Activated CD8-positive, alpha-beta memory T cell treated with anti-CD3 and anti-CD28 coated beads, Interleukin-2, amount 50 U/mL, for 24 hours (primary cell): ENCODE measurements at regions not wholly inside any gene's neighbourhood (a gene's known extent, or its start where the extent isn't known, plus 50 kb on each side); places are given as distances from the start of the nearest gene placed in this dataset.
"Not testable (repeated sequence)": the region's sequence is repeated elsewhere in the genome, so short reads cannot be mapped to it uniquely, and the experiment has no call there.

Source experiments
- DNase-seq: peaks from one replicate; pipeline ENCODE4 v3.0.0-alpha.2; 2020; ENCODE audit errors: extremely low read depth

- no peak for DNase-seq
Measured at GRCh38 chr10:43931308-43931930, 282.7 kb upstream of the ZNF32 start.

DNA sequence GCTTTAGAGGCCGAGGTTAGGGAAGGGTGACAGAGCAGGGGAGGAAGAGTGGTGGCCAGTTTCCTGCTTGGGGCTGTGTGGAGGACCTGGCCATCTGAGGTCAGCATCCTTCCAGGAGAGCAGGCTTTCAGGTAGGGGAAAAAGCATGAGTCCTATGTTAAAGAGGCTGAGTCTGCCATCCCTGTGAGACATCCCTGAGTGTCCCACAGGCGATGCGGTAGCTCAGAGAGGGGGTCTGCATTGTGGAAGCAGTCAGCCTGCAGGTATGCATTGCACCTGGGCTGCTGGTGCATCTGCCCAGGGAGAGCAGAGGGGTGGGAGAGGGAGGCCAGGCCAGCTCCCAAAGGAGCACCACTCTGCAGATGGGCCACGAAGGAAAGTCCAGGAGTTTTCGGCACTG lies 282.1 kb upstream of the ZNF32 start:
- no peak for DNase-seq

- no peak for DNase-seq
Measured at GRCh38 chr10:43930243-43930642, 281.6 kb upstream of the ZNF32 start.

- DNase-seq = no peak
Measured at GRCh38 chr10:43929122-43929521, 280.4 kb upstream of the ZNF32 start.

DNA sequence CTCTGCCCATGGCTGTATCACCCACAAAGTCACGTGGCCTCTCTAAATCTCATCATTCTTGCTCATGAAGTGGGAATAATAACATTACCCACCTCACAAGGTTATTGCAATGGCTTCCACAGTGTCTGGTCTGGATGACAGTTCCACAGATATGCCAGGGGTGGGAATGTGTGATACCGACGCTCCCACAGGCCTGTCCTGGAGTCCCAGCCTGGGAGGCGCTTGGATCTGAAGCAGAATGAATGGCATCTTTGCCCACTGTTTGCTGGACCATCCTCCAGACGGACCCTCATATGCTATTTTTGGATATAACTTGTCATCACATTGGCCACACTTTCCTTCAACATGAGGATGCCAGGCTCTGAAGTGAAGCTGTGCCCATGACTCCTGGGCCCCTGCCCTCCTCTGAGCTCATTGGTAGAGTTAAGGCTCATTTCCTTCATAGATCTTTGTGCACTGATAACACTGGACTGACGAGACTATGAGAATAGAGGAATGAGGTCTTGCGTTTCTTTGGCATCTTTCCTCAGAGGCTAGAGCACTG lies 279.8 kb upstream of the ZNF32 start:
- no peak for DNase-seq

- no peak for DNase-seq
Measured at GRCh38 chr10:43926875-43927406, 278.3 kb upstream of the ZNF32 start.

GRCh38 chr10:43926371-43926770 lies 277.7 kb upstream of the ZNF32 start:
- DNase-seq = no peak

DNA sequence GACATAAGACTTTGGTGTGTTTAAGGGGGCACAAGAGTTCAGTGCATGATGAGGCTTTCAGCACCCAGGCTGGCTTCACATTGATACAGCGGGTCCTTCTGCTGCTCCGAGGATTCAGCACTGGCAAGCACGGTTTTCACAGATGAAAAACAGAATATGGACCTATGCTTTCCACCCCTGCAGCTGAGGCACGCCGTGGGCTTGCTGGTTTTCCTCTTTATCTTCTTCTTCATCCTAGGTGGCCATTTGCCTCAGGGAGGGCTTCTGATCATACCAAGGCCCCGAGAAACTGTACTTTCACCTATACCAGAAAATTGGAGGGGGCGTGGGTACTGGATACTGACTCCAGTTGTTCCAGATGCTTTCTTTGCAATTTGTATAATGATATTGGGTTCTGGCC lies 277.1 kb upstream of the ZNF32 start:
- no peak for DNase-seq

- DNase-seq = no peak
Measured at GRCh38 chr10:43923328-43923727, 274.6 kb upstream of the ZNF32 start.

DNA sequence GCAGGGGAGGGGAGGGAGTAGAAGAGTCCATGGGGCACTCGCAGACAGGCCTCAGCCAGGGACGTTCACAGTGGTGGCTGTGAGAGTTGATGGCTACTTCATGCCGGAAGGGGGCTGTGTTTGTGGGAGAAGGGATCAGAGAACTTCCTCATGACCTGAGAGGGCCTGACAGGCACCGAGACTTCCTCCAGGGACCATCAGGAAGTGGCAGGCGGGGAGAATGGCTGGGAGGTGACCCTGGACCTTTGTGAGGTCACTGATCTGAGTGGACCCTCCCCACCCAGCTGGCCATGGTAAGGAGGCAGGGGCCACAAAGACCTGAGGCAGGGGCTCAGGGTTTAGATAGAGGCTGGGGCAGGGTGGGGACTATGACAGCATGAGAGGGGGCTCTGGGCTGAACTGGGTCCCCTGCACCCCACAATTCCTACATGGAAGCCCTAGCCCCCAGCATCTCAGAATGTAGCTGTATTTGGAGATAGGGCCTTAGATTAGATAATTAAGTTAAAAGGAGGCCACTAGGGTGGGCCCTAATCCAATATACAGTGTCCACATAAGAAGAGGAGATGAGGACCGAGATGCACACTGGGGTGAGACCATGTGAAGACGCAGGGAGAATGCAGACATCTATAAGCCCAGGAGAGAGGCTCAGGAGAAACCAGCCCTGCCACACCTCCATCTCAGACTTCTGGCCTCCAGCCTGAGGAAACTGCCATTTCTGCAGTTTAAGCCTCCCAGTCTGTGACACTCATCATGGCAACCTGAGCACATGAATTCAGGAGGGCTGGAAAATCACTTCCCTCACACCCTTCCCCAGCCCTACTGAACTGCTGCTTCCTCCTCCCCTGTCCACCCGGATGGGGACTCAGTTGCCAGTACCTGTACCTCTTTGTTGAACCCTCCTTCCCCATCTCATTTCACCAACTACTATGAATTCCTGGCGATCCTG lies 273.9 kb upstream of the ZNF32 start:
- DNase-seq = no peak

DNA sequence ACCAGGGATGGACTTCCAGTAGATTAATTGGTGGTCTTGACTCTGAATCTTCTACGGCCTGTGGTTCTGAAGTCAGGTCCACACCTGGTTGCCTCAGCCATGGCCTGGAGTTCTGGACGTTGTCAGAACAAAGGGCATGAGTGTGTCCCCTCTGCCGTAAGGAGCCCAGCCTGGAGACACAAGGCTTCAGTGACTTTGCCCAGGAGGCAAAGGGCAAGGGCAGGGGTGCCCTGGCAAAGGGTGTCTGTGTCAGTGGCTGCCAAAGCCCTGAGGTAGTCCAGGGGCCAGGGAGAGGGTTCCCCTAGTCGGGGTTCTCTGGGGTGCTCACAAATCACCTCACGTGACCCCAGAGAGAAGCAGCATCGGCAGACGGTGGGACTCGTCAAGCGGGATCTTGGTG lies 273.2 kb upstream of the ZNF32 start:
- no peak for DNase-seq

DNA sequence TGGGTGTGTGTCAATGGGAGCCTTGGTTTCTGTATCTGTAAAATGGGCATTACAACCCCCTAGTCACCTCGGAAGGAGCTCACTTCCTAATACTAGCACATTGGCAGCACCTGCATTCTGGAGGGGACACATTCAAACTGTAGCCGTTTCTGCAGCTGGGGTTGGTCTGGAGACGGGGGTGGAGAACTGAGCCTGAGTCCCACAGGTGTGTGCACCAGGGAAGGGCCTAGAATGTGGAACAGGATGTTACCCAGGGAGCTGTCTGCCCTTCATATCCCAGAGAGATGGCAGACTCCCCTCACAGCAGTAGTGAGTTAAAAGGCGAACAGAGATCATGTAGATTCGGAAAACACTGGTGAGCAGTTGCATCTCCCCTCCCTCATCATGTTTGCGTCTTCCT lies 272.8 kb upstream of the ZNF32 start:
- DNase-seq = no peak

- DNase-seq = not testable (repeated sequence)
Measured at GRCh38 chr10:43920236-43920758, 271.6 kb upstream of the ZNF32 start.

DNA sequence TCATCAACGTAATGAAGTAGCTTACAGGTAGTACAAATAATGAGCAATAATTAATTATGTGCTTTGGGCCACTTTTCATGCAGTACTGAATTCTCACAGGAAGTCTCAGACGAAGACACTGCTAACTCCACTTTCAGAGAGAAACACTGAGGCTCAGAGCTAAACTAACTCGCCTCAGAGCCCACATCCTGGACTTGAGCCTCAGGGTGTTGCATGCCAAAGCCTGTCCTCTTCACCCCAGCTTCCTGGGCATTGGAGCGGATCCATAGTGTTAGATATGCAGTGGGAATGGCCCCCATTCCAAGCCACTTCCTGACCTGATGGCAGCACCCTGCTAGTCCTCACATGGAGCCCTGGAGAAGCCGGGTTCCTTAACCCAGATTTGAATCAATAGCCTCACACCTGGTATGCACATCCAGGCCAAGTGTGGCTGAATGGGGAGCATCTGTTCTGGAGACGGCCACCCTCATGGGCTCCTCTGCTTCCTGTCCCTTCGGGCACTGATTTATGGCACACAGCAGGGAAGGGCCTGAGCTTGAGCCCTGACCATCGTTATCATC lies 265.1 kb upstream of the ZNF32 start:
- DNase-seq = no peak

GRCh38 chr10:43912469-43912868 lies 263.8 kb upstream of the ZNF32 start:
- DNase-seq = no peak

DNA sequence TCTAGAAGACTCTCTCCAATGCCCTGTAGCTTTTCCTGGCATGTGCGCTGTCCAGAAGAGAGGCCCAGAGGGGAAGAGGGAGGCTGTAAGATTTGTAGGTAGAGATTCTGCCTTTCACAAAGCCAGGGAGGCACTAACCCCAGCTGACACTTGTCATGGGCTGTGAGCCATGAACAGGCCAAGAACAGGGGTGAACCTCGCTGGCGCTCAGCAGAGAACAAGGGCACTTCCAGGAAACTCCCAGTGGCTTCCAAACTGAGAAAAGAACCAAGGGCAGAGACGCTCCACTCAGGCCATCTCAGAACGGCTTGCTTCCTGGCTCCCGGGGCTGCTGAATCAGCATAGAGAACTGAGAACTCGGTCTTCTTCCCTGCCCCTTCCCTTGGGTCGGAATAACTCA lies 257.8 kb upstream of the ZNF32 start:
- no peak for DNase-seq

DNA sequence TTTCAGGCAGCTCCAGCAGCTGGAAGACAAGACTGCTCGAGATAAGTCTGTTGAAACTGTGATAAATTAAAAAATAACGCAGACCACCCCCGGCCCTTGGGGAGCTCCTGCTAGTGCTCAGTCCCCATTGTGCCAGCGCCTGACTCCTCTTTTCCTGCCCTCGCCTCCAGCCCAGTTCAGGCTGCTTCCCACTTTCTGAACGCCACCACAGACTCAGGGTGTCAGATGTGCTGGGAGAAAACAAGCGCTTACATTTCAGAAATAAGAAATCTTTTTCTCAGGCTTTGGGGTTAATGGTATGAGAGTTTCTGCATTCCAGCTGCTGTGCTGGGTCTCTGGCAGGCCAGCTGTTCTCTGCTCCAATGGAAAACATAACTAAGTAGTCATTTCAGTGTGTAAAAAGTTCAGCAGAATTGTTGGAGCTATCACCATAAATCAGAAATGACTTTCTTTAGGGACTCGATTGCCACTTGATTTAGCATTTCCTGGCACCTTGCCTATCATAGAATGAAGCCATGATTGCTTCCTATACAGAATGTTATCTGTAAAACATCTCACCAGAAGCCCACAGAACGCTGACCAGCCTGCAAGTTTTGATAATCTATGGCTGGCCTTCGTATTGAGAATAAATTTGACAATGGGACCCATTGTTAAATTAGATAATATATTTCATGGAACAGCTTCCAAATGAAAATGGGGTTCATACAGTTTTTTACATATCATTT lies 257.0 kb upstream of the ZNF32 start:
- DNase-seq = no peak

DNA sequence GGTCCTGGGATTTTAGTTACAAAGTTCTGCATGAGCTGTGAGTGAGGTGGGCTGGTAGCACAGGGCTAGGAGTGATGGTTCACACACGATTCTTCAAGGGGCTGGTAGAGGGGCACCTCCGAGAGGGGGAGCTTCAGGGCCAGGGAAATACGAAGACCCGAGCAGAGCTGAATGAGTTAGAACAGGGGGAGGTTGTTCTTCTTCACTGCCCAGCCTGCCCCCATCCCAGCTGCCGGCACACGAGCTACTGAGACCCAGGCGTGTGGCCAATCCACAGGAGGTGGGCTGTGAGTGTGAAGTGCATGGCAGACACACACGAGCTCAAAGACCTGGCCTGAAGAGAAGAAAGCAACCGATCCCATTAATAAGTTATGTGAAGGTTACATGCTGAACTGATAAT lies 256.2 kb upstream of the ZNF32 start:
- DNase-seq = no peak

DNA sequence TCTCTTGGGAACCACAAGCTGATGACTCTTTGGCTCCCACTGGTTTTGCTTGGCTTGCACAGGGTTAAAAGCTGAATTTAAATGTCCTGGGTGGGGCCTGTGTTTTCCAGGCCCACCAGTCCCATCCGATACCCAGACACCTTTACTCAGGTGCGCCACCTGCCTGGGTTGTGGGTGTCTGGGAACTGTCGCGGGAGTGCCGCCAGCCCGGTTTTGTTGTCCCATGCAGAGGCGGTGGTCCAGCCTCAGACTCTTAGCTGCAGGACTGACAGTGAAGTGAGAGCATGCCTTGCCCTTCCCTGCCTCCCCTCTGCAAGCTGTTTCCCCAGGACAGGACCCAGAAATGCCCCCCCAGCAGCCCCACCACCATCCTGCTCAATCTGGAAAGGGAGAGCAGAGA lies 255.6 kb upstream of the ZNF32 start:
- no peak for DNase-seq

GRCh38 chr10:43903451-43903850 lies 254.8 kb upstream of the ZNF32 start:
- no peak for DNase-seq

DNA sequence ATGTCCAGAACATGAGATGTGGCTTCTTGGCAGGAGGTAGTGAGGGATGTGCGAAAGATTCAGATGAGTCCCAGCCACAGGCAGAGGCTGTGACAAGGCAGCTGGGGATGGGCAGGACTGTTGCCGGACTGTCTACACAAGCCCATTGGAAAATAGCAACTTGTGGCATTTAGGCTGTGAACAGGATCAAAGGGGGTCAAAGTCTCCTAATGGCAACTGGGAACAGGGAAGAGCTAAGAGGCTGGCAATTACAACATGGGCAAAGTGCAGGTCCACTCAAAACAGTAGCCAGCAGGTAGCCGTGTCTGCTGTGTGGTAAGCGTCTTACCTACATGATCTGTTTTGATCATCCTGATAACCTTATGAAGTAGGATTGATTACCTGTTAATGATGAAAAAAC lies 254.2 kb upstream of the ZNF32 start:
- DNase-seq = no peak
